ENCODE measurements at regions not wholly inside any gene's neighbourhood (a gene's known extent, or its start where the extent isn't known, plus 50 kb on each side); places are given as distances from the start of the nearest gene placed in this dataset.

DNA sequence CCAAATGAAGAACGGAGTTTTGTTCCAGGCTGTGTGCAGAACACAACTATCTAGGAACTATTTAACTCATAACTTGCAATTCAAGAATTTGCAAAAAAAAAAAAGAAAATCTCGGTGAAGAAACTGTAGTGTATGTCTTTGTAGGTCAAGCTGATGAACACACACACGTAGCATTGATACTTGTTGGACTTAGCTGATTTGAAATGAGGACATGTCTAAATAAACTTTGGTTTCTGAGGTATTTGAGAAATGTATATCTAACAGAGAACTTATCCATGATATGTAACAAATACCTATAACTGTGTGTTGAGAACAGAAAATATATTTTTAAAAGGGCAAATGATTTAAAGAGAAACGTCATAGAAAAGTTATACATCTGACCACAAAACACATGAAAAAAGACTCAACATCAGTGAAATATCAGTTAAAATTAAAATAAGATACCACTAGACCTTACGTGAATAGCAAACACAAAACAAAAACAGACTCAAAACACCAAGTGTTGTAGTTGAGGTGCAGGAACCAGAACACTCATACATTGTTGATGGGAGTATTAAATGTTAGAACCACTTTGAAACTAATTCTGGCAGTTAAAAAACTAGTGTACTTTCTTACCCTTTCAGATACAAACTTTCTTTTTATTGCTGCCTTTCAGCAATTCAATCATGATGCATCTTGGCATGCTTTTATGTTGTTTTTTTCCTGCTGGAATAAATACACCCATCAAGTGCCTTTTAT, 1535.8 kb upstream of the PCDH10 start (continued):
- no peak for TF ChIP-seq SIX5 (IDR thresholded peaks at IDR 0.05; ENCODE audit: borderline replicate concordance in 1 of 2, insufficient read depth in 1 of 2, low read depth in 1 of 2, low read length in 2 of 2)
- no peak for TF ChIP-seq FIP1L1 (IDR thresholded peaks at IDR 0.05; ENCODE audit: low read depth, low read length, poor library complexity, severe bottlenecking)
- no peak for TF ChIP-seq NCOR1 (IDR thresholded peaks at IDR 0.05)
- TF ChIP-seq SMC3 (conservative IDR thresholded peaks at IDR 0.05; ENCODE audit: insufficient read depth, low read depth, low read length), result no peak
- TF ChIP-seq ZNF253 (CRISPR knock-in tag; conservative IDR thresholded peaks at IDR 0.05), result no peak
- TF ChIP-seq SPI1 (IDR thresholded peaks at IDR 0.05; ENCODE audit: borderline replicate concordance, low read depth, low read length), result no peak
- TF ChIP-seq BDP1 (IDR thresholded peaks at IDR 0.05; ENCODE audit: insufficient read depth, insufficient read length), result no peak

DNA sequence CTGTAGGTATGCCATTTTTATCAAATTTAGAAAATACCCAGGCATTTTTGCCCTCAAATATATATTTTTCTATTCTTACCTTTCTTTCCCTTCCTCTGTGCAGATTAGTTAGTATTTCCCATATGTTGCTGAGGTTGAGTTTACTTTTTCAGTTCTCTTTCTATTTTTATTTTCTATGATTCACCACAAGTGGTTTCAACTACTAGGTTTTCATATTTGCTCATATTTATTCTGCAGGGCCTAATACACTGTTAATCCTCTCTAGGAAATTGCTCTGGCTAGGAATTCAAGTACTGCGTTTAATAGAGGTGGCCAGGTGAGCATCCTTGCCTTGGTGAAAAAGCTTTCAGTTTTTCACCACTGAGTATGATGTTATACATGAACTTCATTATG, 1535.3 kb upstream of the PCDH10 start:
- in situ Hi-C loops (cut with MboI) (no loop called here), intact Hi-C loops (cut with micrococcal nuclease) (no loop called here)
- CTCF ChIA-PET (ENCODE audit: low intra/inter-chr PET ratio), result no interaction called here
- Histone ChIP-seq H2AFZ (ENCODE audit: low read depth, low read length) (no peak overlapping the region), H3K79me2 (ENCODE audit: control insufficient read depth, insufficient read depth, low read length) (no peaks in the 10 kb centered on the region), H3K36me3 (ENCODE audit: control insufficient read depth, insufficient read depth, low read length) (no peaks in the 10 kb centered on the region), H3K4me3 (no peak overlapping the region), H3K27me3 (ENCODE audit: control insufficient read depth in 2 of 2, insufficient read depth in 2 of 2, low read length in 2 of 2) (no peaks in the 10 kb centered on the region), H3K9me3 (replicated peaks; ENCODE audit: control insufficient read depth, insufficient read depth, low read depth, low read length) (no peaks in the 10 kb centered on the region), H4K20me1 (replicated peaks; ENCODE audit: control insufficient read depth, insufficient read depth, low read length) (no peaks in the 10 kb centered on the region), H3K9ac (ENCODE audit: insufficient read depth in 1 of 2, low read depth in 2 of 2, low read length in 2 of 2) (no peak overlapping the region), H3K27ac (ENCODE audit: extremely low read depth, low read depth, low read length) (no peak overlapping the region), H3K4me1 (replicated peaks in 1 of 2; ENCODE audit: control insufficient read depth in 2 of 2, insufficient read depth in 2 of 2, low read length in 2 of 2) (no peaks in the 10 kb centered on the region), H3K4me2 (ENCODE audit: insufficient read depth, low read length) (no peak overlapping the region), H3K9me1 (ENCODE audit: control insufficient read depth, insufficient read depth, low read length) (no peaks in the 10 kb centered on the region)
- POLR2A ChIA-PET, result no interaction called here
- FAIRE-seq, result no peak
- no TSS peak for BruUV-seq (replicated peaks)
- ATAC-seq, result no peak
- 0% methylated on average over 1 of the region's 1 CpG for WGBS (ENCODE audit: insufficient coverage, low coverage, missing lambda C conversion rate)
- no peak for DNase-seq (ENCODE audit: extremely low read depth in 1 of 4, low spot score in 3 of 4)
- no peak for TF ChIP-seq CC2D1A (IDR thresholded peaks at IDR 0.05)
- TF ChIP-seq, protein P1, sequence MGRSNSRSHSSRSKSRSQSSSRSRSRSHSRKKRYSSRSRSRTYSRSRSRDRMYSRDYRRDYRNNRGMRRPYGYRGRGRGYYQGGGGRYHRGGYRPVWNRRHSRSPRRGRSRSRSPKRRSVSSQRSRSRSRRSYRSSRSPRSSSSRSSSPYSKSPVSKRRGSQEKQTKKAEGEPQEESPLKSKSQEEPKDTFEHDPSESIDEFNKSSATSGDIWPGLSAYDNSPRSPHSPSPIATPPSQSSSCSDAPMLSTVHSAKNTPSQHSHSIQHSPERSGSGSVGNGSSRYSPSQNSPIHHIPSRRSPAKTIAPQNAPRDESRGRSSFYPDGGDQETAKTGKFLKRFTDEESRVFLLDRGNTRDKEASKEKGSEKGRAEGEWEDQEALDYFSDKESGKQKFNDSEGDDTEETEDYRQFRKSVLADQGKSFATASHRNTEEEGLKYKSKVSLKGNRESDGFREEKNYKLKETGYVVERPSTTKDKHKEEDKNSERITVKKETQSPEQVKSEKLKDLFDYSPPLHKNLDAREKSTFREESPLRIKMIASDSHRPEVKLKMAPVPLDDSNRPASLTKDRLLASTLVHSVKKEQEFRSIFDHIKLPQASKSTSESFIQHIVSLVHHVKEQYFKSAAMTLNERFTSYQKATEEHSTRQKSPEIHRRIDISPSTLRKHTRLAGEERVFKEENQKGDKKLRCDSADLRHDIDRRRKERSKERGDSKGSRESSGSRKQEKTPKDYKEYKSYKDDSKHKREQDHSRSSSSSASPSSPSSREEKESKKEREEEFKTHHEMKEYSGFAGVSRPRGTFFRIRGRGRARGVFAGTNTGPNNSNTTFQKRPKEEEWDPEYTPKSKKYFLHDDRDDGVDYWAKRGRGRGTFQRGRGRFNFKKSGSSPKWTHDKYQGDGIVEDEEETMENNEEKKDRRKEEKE (IDR thresholded peaks at IDR 0.05; ENCODE audit: borderline replicate concordance in 1 of 2, control insufficient read depth in 1 of 2, low read depth in 2 of 2, low read length in 1 of 2), result no peak
- TF ChIP-seq, protein P2, sequence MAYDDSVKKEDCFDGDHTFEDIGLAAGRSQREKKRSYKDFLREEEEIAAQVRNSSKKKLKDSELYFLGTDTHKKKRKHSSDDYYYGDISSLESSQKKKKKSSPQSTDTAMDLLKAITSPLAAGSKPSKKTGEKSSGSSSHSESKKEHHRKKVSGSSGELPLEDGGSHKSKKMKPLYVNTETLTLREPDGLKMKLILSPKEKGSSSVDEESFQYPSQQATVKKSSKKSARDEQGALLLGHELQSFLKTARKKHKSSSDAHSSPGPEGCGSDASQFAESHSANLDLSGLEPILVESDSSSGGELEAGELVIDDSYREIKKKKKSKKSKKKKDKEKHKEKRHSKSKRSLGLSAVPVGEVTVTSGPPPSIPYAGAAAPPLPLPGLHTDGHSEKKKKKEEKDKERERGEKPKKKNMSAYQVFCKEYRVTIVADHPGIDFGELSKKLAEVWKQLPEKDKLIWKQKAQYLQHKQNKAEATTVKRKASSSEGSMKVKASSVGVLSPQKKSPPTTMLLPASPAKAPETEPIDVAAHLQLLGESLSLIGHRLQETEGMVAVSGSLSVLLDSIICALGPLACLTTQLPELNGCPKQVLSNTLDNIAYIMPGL (CRISPR knock-in tag; IDR thresholded peaks at IDR 0.05), result no peak
- TF ChIP-seq SIN3A (IDR thresholded peaks at IDR 0.05; ENCODE audit: borderline replicate concordance in 2 of 2, control insufficient read depth in 1 of 2, low read depth in 2 of 2, low read length in 2 of 2), result no peak
- no peak for TF ChIP-seq ESRRA (IDR thresholded peaks at IDR 0.05; ENCODE audit: borderline replicate concordance, low read depth)
- TF ChIP-seq, protein P3, sequence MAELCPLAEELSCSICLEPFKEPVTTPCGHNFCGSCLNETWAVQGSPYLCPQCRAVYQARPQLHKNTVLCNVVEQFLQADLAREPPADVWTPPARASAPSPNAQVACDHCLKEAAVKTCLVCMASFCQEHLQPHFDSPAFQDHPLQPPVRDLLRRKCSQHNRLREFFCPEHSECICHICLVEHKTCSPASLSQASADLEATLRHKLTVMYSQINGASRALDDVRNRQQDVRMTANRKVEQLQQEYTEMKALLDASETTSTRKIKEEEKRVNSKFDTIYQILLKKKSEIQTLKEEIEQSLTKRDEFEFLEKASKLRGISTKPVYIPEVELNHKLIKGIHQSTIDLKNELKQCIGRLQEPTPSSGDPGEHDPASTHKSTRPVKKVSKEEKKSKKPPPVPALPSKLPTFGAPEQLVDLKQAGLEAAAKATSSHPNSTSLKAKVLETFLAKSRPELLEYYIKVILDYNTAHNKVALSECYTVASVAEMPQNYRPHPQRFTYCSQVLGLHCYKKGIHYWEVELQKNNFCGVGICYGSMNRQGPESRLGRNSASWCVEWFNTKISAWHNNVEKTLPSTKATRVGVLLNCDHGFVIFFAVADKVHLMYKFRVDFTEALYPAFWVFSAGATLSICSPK (IDR thresholded peaks at IDR 0.05; ENCODE audit: borderline replicate concordance), result no peak
